SH-SY5Y (cell line): ENCODE measurements at regions not wholly inside any gene's neighbourhood (a gene's known extent, or its start where the extent isn't known, plus 50 kb on each side); places are given as distances from the start of the nearest gene placed in this dataset.

ENCODE experiments used
- GATA2 ChIP-seq: IDR thresholded peaks from 2 replicates; pipeline ENCODE4 v1.6.1; 2011; ENCODE audit warnings: mild to moderate bottlenecking, low read depth, low read length
- GATA3 ChIP-seq: IDR thresholded peaks from 2 replicates; pipeline ENCODE4 v1.6.1; 2011; ENCODE audit warnings: low read depth, mild to moderate bottlenecking, low read length, moderate library complexity

- TF ChIP-seq GATA2, result no peak
- TF ChIP-seq GATA3, result no peak
These were observed 243.5 kb upstream of the ARHGAP20 start for GRCh38 chr11:110955776-110956175.
